ENCODE measurements at regions not wholly inside any gene's neighbourhood (a gene's known extent, or its start where the extent isn't known, plus 50 kb on each side); places are given as distances from the start of the nearest gene placed in this dataset.
A peak's percentile ranks its signal among the peaks of the same experiment; 100 is the strongest.

- Histone ChIP-seq H3K9me3 (no peaks in the 10 kb centered on the region), H3K4me1 (no peaks in the 10 kb centered on the region), H3K27ac (no peak overlapping the region), H3K4me3 (no peak overlapping the region), H3K27me3 (no peaks in the 10 kb centered on the region), H3K36me3 (no peaks in the 10 kb centered on the region)
- DNase-seq, result no peak
- TF ChIP-seq CTCF (IDR thresholded peaks at IDR 0.05) (no peak), EP300 (IDR thresholded peaks at IDR 0.05; ENCODE audit: low read depth) (no peak), POLR2AphosphoS5 (IDR thresholded peaks at IDR 0.05) (no peak), POLR2A (IDR thresholded peaks at IDR 0.05) (no peak)
- intact Hi-C loops (cut with DNase I; ENCODE audit: low total_unique reads) (no loop called here), in situ Hi-C loops (cut with MboI; ENCODE audit: low pct_ligation_motif_present in 1 of 4, low pct_unique_long_range_greater_than_20kb in 1 of 4, low sequenced_read_pairs in 3 of 4) (no loop called here)
- 30 to 32% methylated on average over 3 of the region's 3 CpGs for WGBS, 2 donors (ENCODE audit: low coverage in 1 of 2)
These were observed 229.5 kb upstream of the TYRP1 start for GRCh38 chr9:12463641-12464040.

- intact Hi-C loops (cut with DNase I; ENCODE audit: low total_unique reads) (no loop called here), in situ Hi-C loops (cut with MboI; ENCODE audit: low pct_ligation_motif_present in 1 of 4, low pct_unique_long_range_greater_than_20kb in 1 of 4, low sequenced_read_pairs in 3 of 4) (no loop called here)
- Histone ChIP-seq H3K4me3 (no peak overlapping the region), H3K36me3 (no peaks in the 10 kb centered on the region), H3K4me1 (no peaks in the 10 kb centered on the region), H3K27me3 (no peaks in the 10 kb centered on the region), H3K27ac (no peak overlapping the region), H3K9me3 (no peaks in the 10 kb centered on the region)
- WGBS, 2 donors (ENCODE audit: low coverage in 1 of 2), result 78 to 80% methylated on average over 3 of the region's 3 CpGs
- no peak for TF ChIP-seq EP300 (IDR thresholded peaks at IDR 0.05; ENCODE audit: low read depth)
- no peak for TF ChIP-seq POLR2A (IDR thresholded peaks at IDR 0.05)
- no peak for TF ChIP-seq CTCF (IDR thresholded peaks at IDR 0.05)
- TF ChIP-seq POLR2AphosphoS5 (IDR thresholded peaks at IDR 0.05), result no peak
- DNase-seq, result no peak
These were observed 228.8 kb upstream of the TYRP1 start for GRCh38 chr9:12464400-12464799.

- H3K36me3 ChIP-seq, result no peaks in the 10 kb centered on the region
- no peaks in the 10 kb centered on the region for H3K9me3 ChIP-seq
- TF ChIP-seq CTCF (IDR thresholded peaks at IDR 0.05) (peak; percentile 12 to 50 (median 39)), EP300 (IDR thresholded peaks at IDR 0.05; ENCODE audit: low read depth) (no peak)
- intact Hi-C loops (cut with DNase I; ENCODE audit: low total_unique reads), result no loop called here
- in situ Hi-C loops (cut with MboI; ENCODE audit: low pct_ligation_motif_present in 1 of 4, low pct_unique_long_range_greater_than_20kb in 1 of 4, low sequenced_read_pairs in 3 of 4), result no loop called here
- H3K27me3 ChIP-seq, result no peaks in the 10 kb centered on the region
- no peak for DNase-seq
- H3K27ac ChIP-seq, result no peak overlapping the region
- WGBS, 2 donors (ENCODE audit: low coverage in 1 of 2), result 0 to 6% methylated on average over 2 of the region's 2 CpGs
- H3K4me1 ChIP-seq, result no peaks in the 10 kb centered on the region
- H3K4me3 ChIP-seq, result no peak overlapping the region
These were observed 228.2 kb upstream of the TYRP1 start for GRCh38 chr9:12464910-12465512.

- in situ Hi-C loops (cut with MboI; ENCODE audit: low pct_ligation_motif_present in 1 of 4, low pct_unique_long_range_greater_than_20kb in 1 of 4, low sequenced_read_pairs in 3 of 4) (no loop called here), intact Hi-C loops (cut with DNase I; ENCODE audit: low total_unique reads) (no loop called here)
- WGBS, 2 donors (ENCODE audit: low coverage in 1 of 2), result 84 to 100% methylated on average over 1 of the region's 1 CpG
- no peaks in the 10 kb centered on the region for H3K4me1 ChIP-seq
- H3K27me3 ChIP-seq, result no peaks in the 10 kb centered on the region
- H3K4me3 ChIP-seq, result no peak overlapping the region
- DNase-seq, result no peak
- TF ChIP-seq CTCF (IDR thresholded peaks at IDR 0.05), result no peak
- no peak for TF ChIP-seq EP300 (IDR thresholded peaks at IDR 0.05; ENCODE audit: low read depth)
- TF ChIP-seq POLR2A (IDR thresholded peaks at IDR 0.05), result no peak
- no peak for TF ChIP-seq POLR2AphosphoS5 (IDR thresholded peaks at IDR 0.05)
- H3K9me3 ChIP-seq, result no peaks in the 10 kb centered on the region
- H3K27ac ChIP-seq, result no peak overlapping the region
- H3K36me3 ChIP-seq, result no peaks in the 10 kb centered on the region
These were observed 224.1 kb upstream of the TYRP1 start for GRCh38 chr9:12469084-12469483.

Data from transverse colon (tissue), 4 donors.